ENCODE measurements at regions not wholly inside any gene's neighbourhood (a gene's known extent, or its start where the extent isn't known, plus 50 kb on each side); places are given as distances from the start of the nearest gene placed in this dataset.

GRCh38 chr7:131100357-131101054, 227.2 kb upstream of the MKLN1 start:
- DNase-seq = no peak
- TF ChIP-seq CTCF (IDR thresholded peaks at IDR 0.05) (no peak), POLR2A (IDR thresholded peaks at IDR 0.05) (no peak)
- Histone ChIP-seq H3K27me3 (no peaks in the 10 kb centered on the region), H3K4me1 (peaks cover 77 to 93% of the 10 kb centered on the region in 2 donors), H3K9me3 (no peaks in the 10 kb centered on the region), H3K4me3 (replicated peaks in 1 of 3) (no peak overlapping the region), H3K36me3 (no peaks in the 10 kb centered on the region), H3K27ac (peak overlapping the region in 1 of 3 donors; percentile 52)
- intact Hi-C loops (cut with DNase I) = loop anchor here (10.0 kb wide), 1 partner anchor 224 kb away; the partner anchor contains the start of gene MKLN1
- WGBS, 2 donors = 78% methylated on average over 10 of the region's 10 CpGs

GRCh38 chr7:131103997-131104396, 223.7 kb upstream of the MKLN1 start:
- TF ChIP-seq CTCF (IDR thresholded peaks at IDR 0.05) (no peak), POLR2A (IDR thresholded peaks at IDR 0.05) (peak in 1 of 2 donors; percentile 5)
- no peak overlapping the region for H3K4me3 ChIP-seq (replicated peaks in 1 of 3)
- H3K36me3 ChIP-seq = no peaks in the 10 kb centered on the region
- H3K9me3 ChIP-seq = no peaks in the 10 kb centered on the region
- peak; percentile 47 to 48 for DNase-seq
- intact Hi-C loops (cut with DNase I) = loop anchor here (10.0 kb wide), 1 partner anchor 221 kb away; the partner anchor contains the start of gene MKLN1
- no peaks in the 10 kb centered on the region for H3K27me3 ChIP-seq
- peaks cover 54 to 62% of the 10 kb centered on the region in 2 donors for H3K4me1 ChIP-seq
- peak overlapping the region; percentile 70 to 94 (median 89) for H3K27ac ChIP-seq
- WGBS, 2 donors = 33 to 36% methylated on average over 4 of the region's 4 CpGs

GRCh38 chr7:131104596-131105293, 222.9 kb upstream of the MKLN1 start:
- Histone ChIP-seq H3K36me3 (no peaks in the 10 kb centered on the region), H3K27me3 (no peaks in the 10 kb centered on the region), H3K27ac (peak overlapping the region; percentile 70 to 94 (median 89)), H3K9me3 (no peaks in the 10 kb centered on the region), H3K4me1 (peaks cover 50 to 58% of the 10 kb centered on the region in 2 donors), H3K4me3 (replicated peaks in 1 of 3) (peak overlapping the region; percentile 5 to 93 (median 54))
- intact Hi-C loops (cut with DNase I) = loop anchor here (10.0 kb wide), 1 partner anchor 220 kb away; the partner anchor contains the start of gene MKLN1
- WGBS, 2 donors = 68 to 75% methylated on average over 12 of the region's 12 CpGs
- no peak for TF ChIP-seq CTCF (IDR thresholded peaks at IDR 0.05)
- TF ChIP-seq POLR2A (IDR thresholded peaks at IDR 0.05) = no peak
- no peak for DNase-seq

GRCh38 chr7:131105294-131105798, 222.3 kb upstream of the MKLN1 start:
- H3K4me1 ChIP-seq = peaks cover 44 to 52% of the 10 kb centered on the region in 2 donors
- peak overlapping the region; percentile 70 to 94 (median 89) for H3K27ac ChIP-seq
- WGBS, 2 donors = 11 to 19% methylated on average over 5 to 6 of the region's 24 CpGs
- no peaks in the 10 kb centered on the region for H3K36me3 ChIP-seq
- no peak for TF ChIP-seq POLR2A (IDR thresholded peaks at IDR 0.05)
- no peak for TF ChIP-seq CTCF (IDR thresholded peaks at IDR 0.05)
- peak in 1 of 2 donors; percentile 57 for DNase-seq
- H3K27me3 ChIP-seq = no peaks in the 10 kb centered on the region
- intact Hi-C loops (cut with DNase I) = loop anchor here (10.0 kb wide), 1 partner anchor 219 kb away; the partner anchor contains the start of gene MKLN1
- H3K4me3 ChIP-seq (replicated peaks in 1 of 3) = peak overlapping the region; percentile 5 to 93 (median 54)
- no peaks in the 10 kb centered on the region for H3K9me3 ChIP-seq
